Liver (tissue), 3 donors: ENCODE measurements at regions not wholly inside any gene's neighbourhood (a gene's known extent, or its start where the extent isn't known, plus 50 kb on each side); places are given as distances from the start of the nearest gene placed in this dataset.

Source experiments
- ATF3 ChIP-seq: IDR thresholded peaks from 2 replicates; pipeline ENCODE4 v1.6.1; 2016; ENCODE audit warnings: antibody characterized with exemption
- GABPA ChIP-seq, 2 donors: IDR thresholded peaks in 1 of 2; conservative IDR thresholded peaks in 1 of 2; 2 replicates each; pipeline ENCODE4 v1.6.1; 2016; ENCODE audit warnings: antibody characterized with exemption in 2 of 2, mild to moderate bottlenecking in 1 of 2, moderate library complexity in 1 of 2
- HNF4A ChIP-seq, 2 donors: conservative IDR thresholded peaks; 2 replicates each; pipeline ENCODE4 v1.6.1; 2016; ENCODE audit warnings: antibody characterized with exemption in 2 of 2, mild to moderate bottlenecking in 2 of 2
- JUND ChIP-seq, 2 donors: IDR thresholded peaks; 2 replicates each; pipeline ENCODE4 v1.6.1; 2016; ENCODE audit warnings: antibody characterized with exemption in 2 of 2
- MAX ChIP-seq: IDR thresholded peaks from 2 replicates; pipeline ENCODE4 v1.6.1; 2016; ENCODE audit warnings: antibody characterized with exemption
- RAD21 ChIP-seq, 2 donors: IDR thresholded peaks; 2 replicates each; pipeline ENCODE4 v1.6.1; 2016; ENCODE audit warnings: antibody characterized with exemption in 2 of 2, mild to moderate bottlenecking in 2 of 2
- RXRA ChIP-seq, 2 donors: IDR thresholded peaks; 2 replicates each; pipeline ENCODE4 v1.6.1; 2017 to 2018; ENCODE audit warnings: antibody characterized with exemption in 2 of 2, mild to moderate bottlenecking in 1 of 2
- TAF1 ChIP-seq: conservative IDR thresholded peaks from 2 replicates; pipeline ENCODE4 v1.6.1; 2016; ENCODE audit warnings: antibody characterized with exemption, mild to moderate bottlenecking
- YY1 ChIP-seq: IDR thresholded peaks from 2 replicates; pipeline ENCODE4 v1.6.1; 2016; ENCODE audit warnings: antibody characterized with exemption, mild to moderate bottlenecking
- TF ChIP-seq, protein P1 (sequence below): IDR thresholded peaks from 2 replicates; pipeline ENCODE4 v1.6.1; 2016; ENCODE audit warnings: antibody characterized with exemption, mild to moderate bottlenecking
- TF ChIP-seq, protein P2 (sequence below): fragments of 150-350 bp; IDR thresholded peaks from 2 replicates; pipeline ENCODE4 v1.5.1; 2017; ENCODE audit warnings: improper control_type of control experiment, low read depth, low read length; ENCODE audit not compliant: missing input control
- donor health status: healthy.
- donor health status: healthy.

DNA sequence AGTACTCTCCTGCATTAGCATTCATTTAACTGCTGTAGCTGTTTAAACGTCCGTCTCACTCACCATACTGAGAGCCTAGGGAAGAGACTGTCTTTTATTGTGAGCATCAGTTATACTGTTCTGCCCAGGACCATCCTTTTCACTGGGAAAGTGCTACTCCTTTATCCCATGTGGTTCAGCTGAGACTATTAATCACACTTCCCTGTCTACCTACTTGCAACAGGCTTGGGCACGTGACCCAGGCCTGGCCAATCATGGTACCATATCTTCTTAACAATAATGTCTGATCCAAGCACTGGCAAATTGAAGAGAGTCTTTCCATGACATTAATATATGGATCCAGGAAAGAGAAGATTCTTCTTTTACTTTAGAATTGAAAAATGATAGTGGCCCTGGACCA lies 108.1 kb downstream of the TM2D1 start:
- TF ChIP-seq MAX (no peak), GABPA (IDR thresholded peaks at IDR 0.05 in 1 of 2, conservative IDR thresholded peaks at IDR 0.05 in 1 of 2) (no peak), RXRA (IDR thresholded peaks at IDR 0.05) (no peak), ATF3 (no peak), HNF4A (conservative IDR thresholded peaks at IDR 0.05) (no peak), YY1 (no peak), RAD21 (IDR thresholded peaks at IDR 0.05) (no peak), JUND (IDR thresholded peaks at IDR 0.05) (no peak), TAF1 (no peak)
- TF ChIP-seq, protein P1, sequence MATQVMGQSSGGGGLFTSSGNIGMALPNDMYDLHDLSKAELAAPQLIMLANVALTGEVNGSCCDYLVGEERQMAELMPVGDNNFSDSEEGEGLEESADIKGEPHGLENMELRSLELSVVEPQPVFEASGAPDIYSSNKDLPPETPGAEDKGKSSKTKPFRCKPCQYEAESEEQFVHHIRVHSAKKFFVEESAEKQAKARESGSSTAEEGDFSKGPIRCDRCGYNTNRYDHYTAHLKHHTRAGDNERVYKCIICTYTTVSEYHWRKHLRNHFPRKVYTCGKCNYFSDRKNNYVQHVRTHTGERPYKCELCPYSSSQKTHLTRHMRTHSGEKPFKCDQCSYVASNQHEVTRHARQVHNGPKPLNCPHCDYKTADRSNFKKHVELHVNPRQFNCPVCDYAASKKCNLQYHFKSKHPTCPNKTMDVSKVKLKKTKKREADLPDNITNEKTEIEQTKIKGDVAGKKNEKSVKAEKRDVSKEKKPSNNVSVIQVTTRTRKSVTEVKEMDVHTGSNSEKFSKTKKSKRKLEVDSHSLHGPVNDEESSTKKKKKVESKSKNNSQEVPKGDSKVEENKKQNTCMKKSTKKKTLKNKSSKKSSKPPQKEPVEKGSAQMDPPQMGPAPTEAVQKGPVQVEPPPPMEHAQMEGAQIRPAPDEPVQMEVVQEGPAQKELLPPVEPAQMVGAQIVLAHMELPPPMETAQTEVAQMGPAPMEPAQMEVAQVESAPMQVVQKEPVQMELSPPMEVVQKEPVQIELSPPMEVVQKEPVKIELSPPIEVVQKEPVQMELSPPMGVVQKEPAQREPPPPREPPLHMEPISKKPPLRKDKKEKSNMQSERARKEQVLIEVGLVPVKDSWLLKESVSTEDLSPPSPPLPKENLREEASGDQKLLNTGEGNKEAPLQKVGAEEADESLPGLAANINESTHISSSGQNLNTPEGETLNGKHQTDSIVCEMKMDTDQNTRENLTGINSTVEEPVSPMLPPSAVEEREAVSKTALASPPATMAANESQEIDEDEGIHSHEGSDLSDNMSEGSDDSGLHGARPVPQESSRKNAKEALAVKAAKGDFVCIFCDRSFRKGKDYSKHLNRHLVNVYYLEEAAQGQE, result no peak
- TF ChIP-seq, protein P2, sequence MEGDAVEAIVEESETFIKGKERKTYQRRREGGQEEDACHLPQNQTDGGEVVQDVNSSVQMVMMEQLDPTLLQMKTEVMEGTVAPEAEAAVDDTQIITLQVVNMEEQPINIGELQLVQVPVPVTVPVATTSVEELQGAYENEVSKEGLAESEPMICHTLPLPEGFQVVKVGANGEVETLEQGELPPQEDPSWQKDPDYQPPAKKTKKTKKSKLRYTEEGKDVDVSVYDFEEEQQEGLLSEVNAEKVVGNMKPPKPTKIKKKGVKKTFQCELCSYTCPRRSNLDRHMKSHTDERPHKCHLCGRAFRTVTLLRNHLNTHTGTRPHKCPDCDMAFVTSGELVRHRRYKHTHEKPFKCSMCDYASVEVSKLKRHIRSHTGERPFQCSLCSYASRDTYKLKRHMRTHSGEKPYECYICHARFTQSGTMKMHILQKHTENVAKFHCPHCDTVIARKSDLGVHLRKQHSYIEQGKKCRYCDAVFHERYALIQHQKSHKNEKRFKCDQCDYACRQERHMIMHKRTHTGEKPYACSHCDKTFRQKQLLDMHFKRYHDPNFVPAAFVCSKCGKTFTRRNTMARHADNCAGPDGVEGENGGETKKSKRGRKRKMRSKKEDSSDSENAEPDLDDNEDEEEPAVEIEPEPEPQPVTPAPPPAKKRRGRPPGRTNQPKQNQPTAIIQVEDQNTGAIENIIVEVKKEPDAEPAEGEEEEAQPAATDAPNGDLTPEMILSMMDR, result no peak
